Stimulated activated CD4-positive, alpha-beta T cell treated with anti-CD3 and anti-CD28 coated beads, Interleukin-12 subunit alpha, Interleukin-12 subunit beta, amount 100 ng/mL, for 48 hours (primary cell): ENCODE measurements at regions not wholly inside any gene's neighbourhood (a gene's known extent, or its start where the extent isn't known, plus 50 kb on each side); places are given as distances from the start of the nearest gene placed in this dataset.

ENCODE experiments used
- DNase-seq, 3 donors: peaks; one replicate each; pipeline ENCODE4 v3.0.0-alpha.2; 2020; ENCODE audit warnings: low read depth in 2 of 3, low spot score in 1 of 3

DNA sequence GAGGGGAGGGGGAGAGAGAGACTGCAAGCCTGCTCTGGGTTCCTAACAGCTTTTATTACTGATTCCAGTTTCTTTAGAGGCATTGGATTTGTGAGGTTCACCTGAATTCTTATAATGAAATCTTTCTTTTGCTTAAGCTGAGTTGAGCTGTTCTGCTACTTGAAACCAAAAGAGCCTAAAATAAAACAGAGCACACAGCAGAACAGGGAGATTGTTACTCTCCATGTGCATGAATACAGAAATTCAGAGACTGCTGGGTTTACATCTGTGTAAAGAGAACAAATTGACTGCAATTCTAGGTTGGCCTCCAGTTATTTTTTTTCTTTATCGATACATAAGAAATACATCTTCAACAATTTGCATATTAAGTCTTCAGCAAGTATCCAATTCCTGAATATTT lies 168.8 kb upstream of the NRIP1 start:
- no peak for DNase-seq

DNA sequence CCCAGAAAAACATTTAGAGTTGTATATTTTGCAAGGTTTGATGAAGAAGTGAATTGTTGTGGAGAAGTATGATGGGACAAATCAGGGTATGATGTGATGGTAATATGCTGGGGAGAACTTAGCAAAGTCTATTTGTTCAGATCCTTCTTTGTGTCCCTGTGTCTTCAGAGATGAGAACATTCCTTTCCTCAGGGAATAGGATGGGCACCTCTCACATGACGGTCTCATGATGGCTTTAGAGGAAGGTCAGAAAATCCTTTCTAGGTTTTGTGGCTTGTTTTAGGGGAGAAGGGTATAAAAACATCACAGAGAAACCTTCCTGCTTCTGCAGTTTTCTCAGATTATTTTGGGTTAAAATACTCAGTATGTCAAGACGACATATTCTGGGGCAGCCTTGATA lies 171.3 kb upstream of the NRIP1 start:
- DNase-seq: no peak

DNA sequence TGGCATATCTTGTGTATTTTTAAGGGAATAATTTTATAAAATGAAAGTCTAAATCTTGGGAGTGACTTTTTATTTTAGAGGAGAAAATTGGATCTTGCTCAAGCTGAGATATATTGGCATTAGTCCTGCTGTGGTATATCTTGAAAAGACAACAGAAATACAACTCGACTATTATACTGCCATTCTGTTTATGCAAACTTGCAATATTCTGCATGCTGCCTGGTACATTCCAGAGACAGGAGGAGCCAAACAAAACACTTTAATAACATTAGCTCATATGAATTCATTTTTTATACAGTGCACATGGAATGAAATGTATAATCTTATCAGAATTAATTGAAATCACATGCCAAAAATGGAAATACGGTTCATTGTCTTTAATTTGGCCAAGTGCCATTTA lies 176.0 kb upstream of the NRIP1 start:
- DNase-seq: no peak

DNA sequence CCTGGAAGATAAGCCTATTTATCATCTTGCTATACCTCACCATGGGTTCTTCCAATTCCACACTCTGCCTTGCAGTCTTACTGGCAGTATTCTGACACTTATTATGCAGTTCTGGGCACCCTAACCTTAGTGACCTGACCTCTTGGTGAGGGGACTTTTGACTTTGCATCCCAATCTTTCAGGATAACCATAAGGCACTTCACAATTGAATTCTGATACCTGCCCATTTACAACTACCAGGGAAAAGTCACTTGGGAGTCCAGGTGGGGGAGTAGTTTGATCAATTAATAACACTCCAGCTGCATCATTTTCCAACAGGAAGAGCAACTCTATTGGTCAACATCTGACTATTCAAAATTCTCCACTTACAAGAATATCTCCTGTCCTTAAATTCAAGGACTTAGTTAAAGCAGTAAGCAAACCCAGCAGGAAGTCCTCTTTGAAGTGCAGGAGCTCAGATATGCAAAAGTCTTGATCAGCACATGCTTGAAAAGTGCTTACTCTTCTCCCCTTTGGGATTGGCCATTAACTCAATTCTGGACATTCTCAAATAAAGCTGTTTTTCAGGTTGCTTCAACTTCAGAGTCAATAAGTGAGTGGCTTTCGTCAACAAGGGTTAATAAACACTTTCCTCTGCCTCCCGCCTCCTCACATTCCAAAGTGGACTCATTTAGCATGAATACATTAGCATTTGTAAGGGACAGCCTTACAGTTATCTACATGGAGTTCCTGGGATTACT lies 177.4 kb upstream of the NRIP1 start:
- no peak for DNase-seq

DNA sequence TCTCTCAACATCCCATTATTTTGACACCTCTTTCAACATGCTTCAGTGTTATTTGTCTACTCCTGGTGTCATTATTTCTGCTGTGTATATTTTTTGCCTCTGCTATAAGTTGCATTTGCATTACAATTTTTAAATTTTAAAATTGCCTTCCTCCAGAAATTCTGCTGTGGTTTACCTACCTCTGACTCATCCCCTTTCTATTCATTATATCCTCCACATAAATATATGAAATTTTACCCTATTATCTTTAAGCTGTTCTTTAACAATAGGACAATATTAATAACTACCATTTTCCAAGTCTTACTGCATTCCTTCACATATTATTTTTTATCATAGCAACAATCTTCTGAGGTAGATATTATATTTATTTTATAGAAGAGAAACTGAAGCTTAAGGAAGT lies 178.1 kb upstream of the NRIP1 start:
- DNase-seq: no peak

DNA sequence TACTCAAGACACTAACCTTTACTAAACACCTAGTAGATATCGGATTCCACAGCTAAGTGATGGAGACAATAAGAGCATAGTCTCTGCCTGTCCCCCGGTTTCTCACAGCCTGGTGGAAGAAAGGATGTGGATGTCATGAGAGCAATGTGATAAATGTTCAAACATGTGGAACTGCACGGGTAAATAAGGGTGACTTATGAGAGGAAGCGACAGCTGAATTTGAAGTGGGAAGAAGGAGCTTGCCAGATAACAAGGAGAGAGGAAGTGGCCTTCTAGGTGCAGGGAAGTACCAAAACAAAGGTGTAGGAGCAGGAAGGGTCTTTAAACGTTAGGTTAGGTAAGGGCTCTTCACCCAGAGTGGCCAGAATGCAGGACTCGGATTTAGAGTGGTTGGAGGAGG lies 178.6 kb upstream of the NRIP1 start:
- no peak for DNase-seq

DNA sequence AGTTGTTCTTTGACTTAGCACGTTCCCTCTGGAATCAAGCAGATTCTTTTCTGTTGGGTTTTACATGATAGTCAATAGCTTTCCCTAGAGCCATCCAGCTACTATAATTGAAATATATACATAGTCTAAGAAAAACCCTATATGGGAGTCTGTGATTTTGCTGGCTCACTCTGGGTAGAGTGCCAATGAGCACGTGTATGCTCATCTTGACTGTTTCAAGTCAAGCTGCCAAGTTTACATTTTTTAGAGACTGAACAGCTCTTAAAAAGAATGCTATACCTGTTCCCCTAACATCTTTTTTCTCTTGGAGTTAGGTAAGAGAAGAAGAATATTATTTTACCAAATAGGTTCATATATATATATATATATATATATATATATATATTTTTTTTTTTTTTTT lies 182.8 kb upstream of the NRIP1 start:
- no peak for DNase-seq

DNA sequence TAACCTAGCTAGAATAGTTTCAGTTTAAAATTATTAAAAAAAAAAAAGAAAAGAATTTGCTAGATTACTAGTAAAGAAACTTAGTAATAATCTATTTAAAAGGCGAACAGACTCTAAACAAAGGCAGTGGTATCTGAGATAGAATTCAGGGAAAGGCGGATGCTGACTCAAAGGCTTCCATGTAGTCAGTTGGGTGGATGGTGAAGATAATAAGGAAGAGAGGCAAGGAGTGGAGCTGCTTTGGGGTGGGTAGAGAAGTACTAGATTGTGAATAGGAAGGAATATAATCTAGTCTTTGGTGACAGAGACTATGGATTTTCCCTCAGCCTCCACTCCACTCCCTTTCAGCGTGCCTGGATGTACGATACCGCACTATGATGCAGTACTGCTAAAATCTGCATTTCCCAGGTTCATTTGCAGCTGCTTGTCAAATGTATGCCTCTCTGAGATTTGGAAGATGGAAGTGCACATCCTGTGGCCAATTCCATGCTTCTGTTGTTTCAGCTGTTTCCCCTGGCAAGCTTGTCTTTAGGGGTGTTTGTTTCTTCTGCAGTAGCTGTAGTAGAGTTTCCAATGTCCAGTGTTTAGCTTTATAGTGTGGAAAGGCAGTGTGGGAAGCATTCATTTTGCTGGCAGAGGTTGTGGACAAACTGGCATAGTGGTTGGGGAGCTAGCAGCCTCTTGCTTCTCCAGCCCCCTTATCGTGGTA lies 184.6 kb upstream of the NRIP1 start:
- no peak for DNase-seq

DNA sequence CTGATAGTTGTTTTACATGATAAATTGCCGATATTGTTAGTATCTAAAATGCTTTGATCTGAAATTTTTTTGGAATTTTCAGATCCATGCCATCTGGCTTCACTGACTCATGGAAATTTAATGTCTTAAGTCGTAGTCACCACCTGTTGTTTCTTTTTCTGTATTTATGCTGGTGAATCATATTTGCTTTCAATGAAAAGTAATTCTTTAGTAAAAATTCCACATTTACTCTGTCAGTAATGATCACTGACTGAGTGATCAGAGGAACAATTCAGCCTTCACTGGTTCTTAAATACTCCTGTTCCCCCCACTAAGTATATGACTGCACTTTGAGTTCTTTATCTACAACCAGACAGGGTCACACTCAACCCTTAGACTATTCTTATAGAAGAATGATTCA lies 185.6 kb upstream of the NRIP1 start:
- DNase-seq: no peak

DNA sequence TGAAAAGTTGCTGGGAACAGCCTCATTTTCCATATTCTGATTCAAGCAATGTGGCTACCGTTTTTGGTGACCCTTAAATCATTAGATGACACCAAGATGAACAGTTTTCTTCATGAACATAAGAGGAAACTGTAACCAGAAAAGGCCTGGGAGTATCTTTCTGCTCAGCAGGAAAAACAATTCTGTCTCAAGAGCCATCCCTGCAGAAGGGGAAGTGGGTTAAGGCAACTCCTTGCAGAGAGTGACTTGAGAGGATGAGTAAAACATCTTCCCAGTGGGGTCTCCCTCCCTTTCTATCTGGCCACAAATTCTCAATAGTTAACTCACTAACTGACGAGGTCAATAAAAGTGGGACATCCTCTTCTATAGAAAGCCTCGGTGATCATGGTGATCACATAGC lies 187.6 kb upstream of the NRIP1 start:
- DNase-seq: no peak

DNA sequence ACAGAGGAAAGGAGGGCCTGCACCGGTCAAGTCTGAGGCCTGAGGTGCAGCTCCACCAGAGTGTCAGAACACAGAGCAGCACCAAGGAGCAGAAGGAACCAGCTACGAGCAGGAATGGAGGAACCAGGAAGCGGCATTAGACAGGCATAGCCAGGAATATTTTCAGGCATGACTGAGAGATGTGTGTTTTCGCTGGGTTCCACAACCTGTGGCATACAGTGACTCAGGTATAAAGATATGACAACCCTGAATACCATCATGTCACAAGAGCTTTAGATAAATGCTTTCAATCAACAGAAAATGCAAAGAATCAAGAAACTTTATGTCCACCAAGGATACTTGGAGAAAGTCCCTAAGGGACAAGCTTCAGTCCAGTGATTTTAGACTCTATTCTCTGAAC lies 189.3 kb upstream of the NRIP1 start:
- no peak for DNase-seq

DNA sequence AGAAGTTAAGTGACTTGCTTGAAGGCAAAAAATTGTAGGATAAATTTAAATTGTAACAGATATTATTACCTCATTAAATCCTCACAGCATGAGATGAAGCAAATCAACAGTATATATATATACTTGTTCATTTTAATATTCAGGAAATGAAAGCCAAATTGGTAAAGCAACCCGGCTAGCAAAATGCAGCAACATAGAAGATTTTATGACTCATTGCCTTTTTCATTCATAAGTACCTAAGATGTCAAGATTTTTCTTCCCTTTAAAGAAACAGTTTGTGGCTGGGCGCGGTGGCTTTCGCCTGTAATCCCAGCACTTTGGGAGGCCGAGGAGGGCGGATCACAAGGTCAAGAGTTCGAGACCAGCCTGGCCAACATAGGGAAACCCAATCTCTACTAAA lies 190.5 kb upstream of the NRIP1 start:
- DNase-seq: no peak

DNA sequence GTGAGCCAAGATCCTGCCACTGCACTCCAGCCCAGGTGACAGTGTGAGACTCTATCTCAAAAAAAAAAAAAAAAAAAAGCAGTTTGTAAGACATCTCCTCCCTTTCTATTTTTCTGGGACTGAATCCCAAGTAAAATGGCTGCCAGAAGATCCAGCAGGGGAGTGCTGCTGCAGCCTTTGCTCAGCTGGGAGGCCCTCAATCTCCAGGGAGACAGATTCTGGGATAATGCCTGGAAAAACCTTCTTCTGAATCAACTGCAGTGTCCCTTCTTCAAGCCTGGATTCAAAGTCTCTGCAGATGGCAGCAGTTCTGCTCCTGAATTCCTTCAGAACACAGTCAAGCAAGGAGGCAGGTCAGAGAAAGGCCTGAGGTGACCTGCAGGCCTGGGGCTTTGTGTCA lies 191.0 kb upstream of the NRIP1 start:
- DNase-seq: no peak

DNA sequence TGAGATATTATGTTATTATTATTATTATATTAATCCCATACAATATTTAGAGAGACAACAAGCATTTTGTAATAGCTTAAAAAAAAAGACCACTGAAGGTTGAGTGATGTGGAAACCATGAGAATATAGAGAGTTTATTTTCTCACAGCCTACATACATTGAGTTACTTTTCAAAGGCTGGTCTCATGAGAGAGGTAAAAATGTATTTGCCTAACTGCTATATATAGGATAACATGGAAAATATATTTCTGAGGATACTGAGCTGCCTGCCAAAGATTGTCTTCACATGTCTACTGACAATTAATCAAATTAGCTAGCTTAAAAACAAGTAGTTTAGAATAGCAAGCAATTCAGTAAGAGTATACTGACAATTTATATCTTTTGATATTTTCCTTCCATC lies 192.2 kb upstream of the NRIP1 start:
- DNase-seq: no peak

DNA sequence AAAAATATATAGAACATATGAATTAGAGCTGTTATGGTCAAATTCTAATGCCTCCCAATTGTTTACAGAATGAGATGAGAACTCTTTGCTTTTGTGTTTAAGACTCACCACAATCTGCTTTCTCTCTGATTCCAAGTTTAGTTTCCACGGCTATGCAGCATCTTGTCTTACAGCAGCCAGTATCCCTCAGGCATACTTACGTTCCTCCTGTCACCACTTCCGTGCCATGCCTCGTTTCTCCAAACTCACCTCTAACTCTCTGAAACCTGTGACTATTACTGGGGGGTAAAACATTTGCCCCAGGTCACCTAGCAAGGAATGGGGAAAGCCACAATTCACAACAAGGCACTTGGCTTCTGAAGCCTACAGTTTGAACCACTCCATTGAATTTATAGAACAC lies 192.8 kb upstream of the NRIP1 start:
- DNase-seq: no peak

DNA sequence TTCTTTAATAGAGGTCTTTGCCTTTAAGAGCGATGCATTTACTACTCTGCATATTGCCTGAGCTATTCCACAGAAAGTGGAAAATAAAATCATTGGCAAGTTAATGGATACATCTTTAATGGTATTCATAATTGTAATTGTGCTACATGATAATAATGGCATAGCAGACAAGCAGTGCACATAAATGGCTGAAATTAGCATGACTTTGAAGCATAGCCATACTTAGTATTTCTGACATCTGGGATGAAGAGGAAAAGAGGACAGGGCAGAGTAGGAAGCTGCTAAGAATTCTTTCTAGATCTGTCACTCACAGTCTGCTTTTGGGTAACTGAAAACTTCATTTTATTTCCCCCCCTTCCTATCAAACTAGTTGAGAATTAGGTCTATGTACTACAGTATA lies 195.0 kb upstream of the NRIP1 start:
- no peak for DNase-seq

DNA sequence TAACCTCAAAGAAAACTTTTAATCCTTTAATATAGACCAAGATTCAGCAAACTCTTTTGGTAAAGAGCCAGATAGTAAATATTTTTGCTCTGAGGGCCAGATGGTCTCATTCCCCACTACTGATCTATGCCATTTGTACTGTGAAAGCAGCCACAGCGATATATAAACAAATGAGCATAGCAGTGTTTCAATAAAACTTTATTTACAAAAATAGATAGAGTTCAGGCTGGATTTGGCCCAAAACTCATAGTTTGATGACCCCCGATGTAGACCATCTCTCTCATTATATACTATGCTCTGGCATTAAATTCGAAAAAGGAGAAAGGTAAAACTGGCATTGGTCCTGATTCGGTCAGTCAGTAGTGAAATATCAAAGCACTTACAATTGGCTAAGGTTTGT lies 195.8 kb upstream of the NRIP1 start:
- DNase-seq: no peak

DNA sequence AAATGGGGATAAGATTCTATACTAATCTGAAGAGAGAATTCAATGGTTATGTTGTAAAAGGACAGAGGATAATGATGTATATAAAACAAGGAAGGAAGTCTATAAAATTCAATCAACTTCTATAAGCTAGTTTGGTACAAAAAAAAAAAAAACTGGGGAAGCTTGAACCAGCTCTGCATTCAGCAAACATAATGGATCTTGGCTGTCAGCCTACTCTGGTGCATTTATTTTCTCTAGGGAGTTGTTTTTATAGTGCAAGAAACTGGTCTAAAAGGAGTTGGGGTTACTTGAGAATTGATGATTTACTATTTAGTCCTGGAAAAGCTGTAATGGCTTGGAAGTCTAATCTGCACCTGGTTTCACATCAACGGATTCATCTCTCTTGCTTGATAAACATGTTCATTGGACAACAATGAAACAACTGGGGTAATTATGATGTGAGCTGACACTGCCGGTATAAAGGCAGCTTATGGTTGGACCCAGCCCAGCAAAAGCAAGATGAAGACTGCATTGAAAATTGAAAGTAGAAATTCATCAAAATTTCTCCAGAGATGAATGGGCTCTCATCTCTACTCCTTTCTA lies 199.4 kb upstream of the NRIP1 start:
- DNase-seq: no peak

DNA sequence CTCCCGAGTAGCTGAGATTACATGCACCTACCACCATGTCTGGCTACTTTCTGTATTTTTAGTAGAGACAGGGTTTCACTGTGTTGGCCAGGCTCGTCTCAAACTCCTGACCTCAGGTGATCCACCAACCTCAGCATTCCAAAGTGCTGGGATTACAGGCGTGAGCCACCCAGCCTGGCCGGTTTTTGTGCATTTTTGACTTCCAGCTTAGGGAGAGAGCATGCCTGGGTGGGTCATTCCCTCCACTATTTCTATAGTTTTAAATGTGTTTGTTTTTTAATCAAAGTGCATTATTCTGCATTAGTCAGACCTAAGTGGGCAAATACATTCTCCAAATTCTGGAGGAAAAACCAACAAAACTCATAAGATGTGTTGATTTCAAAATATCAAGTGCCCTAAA lies 207.4 kb upstream of the NRIP1 start:
- DNase-seq: no peak

DNA sequence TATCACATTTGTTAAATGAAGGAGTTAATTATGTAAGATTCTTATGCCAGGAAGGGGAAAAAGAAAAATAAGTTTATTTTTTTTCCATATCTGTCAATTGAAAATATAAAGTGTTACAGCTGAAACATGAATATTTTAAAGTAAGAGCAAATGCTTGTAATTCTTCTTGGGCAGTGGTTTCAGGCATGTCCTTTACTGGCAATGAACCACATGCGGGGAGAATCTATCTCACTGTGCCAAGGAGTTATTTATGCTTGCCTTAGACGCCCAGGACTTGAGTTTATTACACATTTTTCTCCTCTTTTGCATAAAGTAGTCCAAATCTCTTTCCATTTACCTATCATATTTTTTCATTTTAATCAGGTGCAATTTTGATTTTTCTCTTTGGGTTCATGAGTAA lies 207.8 kb upstream of the NRIP1 start:
- DNase-seq: no peak

DNA sequence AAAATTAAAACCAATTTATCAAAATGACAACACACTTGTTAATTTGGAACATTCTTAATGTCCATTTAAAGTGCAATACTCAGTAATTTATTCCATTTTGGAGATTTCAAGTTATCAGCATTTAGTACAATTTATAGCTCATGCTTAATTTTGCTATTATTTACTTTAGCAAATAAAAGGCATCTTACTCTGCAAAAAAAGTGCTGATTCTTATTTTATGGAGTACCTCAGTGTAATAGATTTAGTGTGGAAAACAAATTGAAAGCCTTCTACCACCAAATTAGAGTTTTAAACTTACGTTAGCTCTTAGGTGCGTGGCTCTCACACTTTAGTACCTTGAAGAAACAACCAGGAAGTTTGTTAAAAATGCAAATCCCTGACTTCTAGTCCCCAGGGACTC lies 208.4 kb upstream of the NRIP1 start:
- no peak for DNase-seq

DNA sequence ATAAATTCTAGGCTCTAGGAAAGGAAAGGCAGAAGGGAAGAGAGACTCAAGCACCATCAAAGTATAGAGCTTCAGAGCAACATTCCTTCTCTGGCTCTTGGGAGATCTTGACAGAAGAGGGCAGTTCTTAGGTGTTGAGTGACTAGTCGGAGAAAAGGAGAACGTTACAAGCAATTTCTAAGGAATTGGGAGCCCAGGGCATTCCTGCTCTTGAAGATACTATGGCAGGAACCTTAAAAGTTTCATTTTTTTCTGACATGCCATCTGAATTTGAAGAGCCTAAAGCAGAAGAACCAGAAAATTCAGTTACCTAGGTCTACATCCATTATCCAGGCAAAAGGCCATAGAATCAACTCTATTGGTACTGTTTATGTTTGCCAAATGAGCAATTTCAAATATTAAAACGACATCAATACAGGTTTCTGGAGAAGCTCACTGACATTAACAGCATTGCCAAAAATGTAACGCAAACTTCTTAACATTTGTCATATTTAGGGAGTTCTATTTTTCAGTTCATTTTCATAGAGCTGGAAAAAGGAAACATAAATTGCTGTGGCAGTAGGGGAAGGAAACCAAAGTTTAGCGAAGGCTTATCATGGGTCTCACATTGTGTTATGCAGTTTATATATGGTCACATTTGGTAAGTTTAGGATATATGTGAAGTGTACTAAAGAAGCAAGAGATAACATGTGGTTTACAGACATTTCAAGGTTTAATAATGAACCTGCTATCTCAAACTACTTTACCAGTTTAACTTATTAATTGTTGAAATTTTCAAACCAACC lies 210.1 kb upstream of the NRIP1 start:
- no peak for DNase-seq
